H9 (cell line): ENCODE measurements at regions not wholly inside any gene's neighbourhood (a gene's known extent, or its start where the extent isn't known, plus 50 kb on each side); places are given as distances from the start of the nearest gene placed in this dataset.

ENCODE experiments used
- DNase-seq: peaks from one replicate; pipeline ENCODE4 v3.0.0-alpha.2; 2017
- H2AFZ ChIP-seq: one replicate; pipeline ENCODE4 v1.6.1; 2013; ENCODE audit warnings: mild to moderate bottlenecking, low read length, control low read depth, moderate library complexity
- H2AK5ac ChIP-seq: 2 replicates; pipeline ENCODE4 v1.6.1; 2013; ENCODE audit warnings: low read length, control low read depth, mixed read lengths; ENCODE audit not compliant: insufficient read length
- H2BK120ac ChIP-seq: one replicate; pipeline ENCODE4 v1.6.1; 2013; ENCODE audit warnings: low read depth, mild to moderate bottlenecking, low read length, control low read depth, inconsistent platforms; ENCODE audit not compliant: poor library complexity, severe bottlenecking
- H2BK12ac ChIP-seq: 2 replicates; pipeline ENCODE4 v1.6.1; 2013; ENCODE audit warnings: low read length, control low read depth, mixed read lengths, low read depth; ENCODE audit not compliant: insufficient read length
- H2BK15ac ChIP-seq: 2 replicates; pipeline ENCODE4 v1.6.1; 2013; ENCODE audit warnings: low read depth, low read length, control low read depth
- H2BK20ac ChIP-seq: one replicate; pipeline ENCODE4 v1.6.1; 2013; ENCODE audit warnings: low read depth, mild to moderate bottlenecking, low read length, control low read depth, inconsistent platforms; ENCODE audit not compliant: poor library complexity, severe bottlenecking
- H2BK5ac ChIP-seq: 2 replicates; pipeline ENCODE4 v1.6.1; 2013; ENCODE audit warnings: low read length, control low read depth, mixed read lengths; ENCODE audit not compliant: insufficient read length
- H3K14ac ChIP-seq: 2 replicates; pipeline ENCODE4 v1.6.1; 2013; ENCODE audit warnings: low read length, control low read depth; ENCODE audit not compliant: insufficient read depth
- H3K18ac ChIP-seq: 2 replicates; pipeline ENCODE4 v1.6.1; 2013; ENCODE audit warnings: low read depth, mild to moderate bottlenecking, mixed read lengths, low read length, control low read depth; ENCODE audit not compliant: insufficient read length
- H3K23ac ChIP-seq: 2 replicates; pipeline ENCODE4 v1.6.1; 2013; ENCODE audit warnings: low read length, control low read depth, mixed read lengths, low read depth; ENCODE audit not compliant: insufficient read length
- H3K23me2 ChIP-seq: 2 replicates; pipeline ENCODE4 v1.6.1; 2013; ENCODE audit warnings: low read depth, mild to moderate bottlenecking, mixed read lengths, low read length, control low read depth; ENCODE audit not compliant: insufficient read length, poor library complexity, severe bottlenecking
- H3K27ac ChIP-seq: 2 replicates; pipeline ENCODE4 v1.5.1; 2013; ENCODE audit warnings: low read length, control low read depth, mixed read lengths, low read depth; ENCODE audit not compliant: insufficient read length
- H3K27me3 ChIP-seq: 2 replicates; pipeline ENCODE4 v1.6.1; 2013; ENCODE audit warnings: low read length, control low read depth, inconsistent platforms; ENCODE audit not compliant: insufficient read depth
- H3K4ac ChIP-seq: 2 replicates; pipeline ENCODE4 v1.6.1; 2013; ENCODE audit warnings: low read depth, mild to moderate bottlenecking, control low read depth, inconsistent platforms, low read length, moderate library complexity
- H3K4me1 ChIP-seq: 2 replicates; pipeline ENCODE4 v1.6.1; 2013; ENCODE audit warnings: low read length, control low read depth, inconsistent platforms; ENCODE audit not compliant: insufficient read depth
- H3K4me2 ChIP-seq: 2 replicates; pipeline ENCODE4 v1.6.1; 2013; ENCODE audit warnings: low read length, control low read depth, mixed read lengths; ENCODE audit not compliant: insufficient read length, insufficient read depth
- H3K56ac ChIP-seq: 2 replicates; pipeline ENCODE4 v1.6.1; 2013; ENCODE audit warnings: low read depth, mild to moderate bottlenecking, mixed read lengths, low read length, control low read depth; ENCODE audit not compliant: insufficient read length
- H3K79me1 ChIP-seq: 2 replicates; pipeline ENCODE4 v1.6.1; 2013; ENCODE audit warnings: low read depth, mild to moderate bottlenecking, moderate library complexity, low read length, control low read depth, inconsistent platforms; ENCODE audit not compliant: insufficient read depth, poor library complexity, severe bottlenecking
- H3K79me2 ChIP-seq: 2 replicates; pipeline ENCODE4 v1.6.1; 2013; ENCODE audit warnings: low read length, control low read depth, inconsistent platforms; ENCODE audit not compliant: insufficient read depth
- H3K9ac ChIP-seq: 2 replicates; pipeline ENCODE4 v1.6.1; 2013; ENCODE audit warnings: low read length, control low read depth, mixed read lengths; ENCODE audit not compliant: insufficient read length; ENCODE audit errors: extremely low read depth
- H3K9me3 ChIP-seq: one replicate; pipeline ENCODE4 v1.6.1; 2013; ENCODE audit warnings: low read depth, low read length, inconsistent platforms; ENCODE audit not compliant: control insufficient read depth
- H3T11ph ChIP-seq: one replicate; pipeline ENCODE4 v1.6.1; 2013; ENCODE audit warnings: mild to moderate bottlenecking, low read length, control low read depth, inconsistent platforms
- H4K20me1 ChIP-seq: one replicate; pipeline ENCODE4 v1.6.1; 2013; ENCODE audit not compliant: control insufficient read depth, insufficient read length, insufficient read depth
- H4K5ac ChIP-seq: 2 replicates; pipeline ENCODE4 v1.6.1; 2013; ENCODE audit warnings: low read depth, mild to moderate bottlenecking, mixed read lengths, low read length, control low read depth; ENCODE audit not compliant: insufficient read length
- H4K8ac ChIP-seq: replicated peaks from 2 replicates; pipeline ENCODE4 v1.6.1; 2013; ENCODE audit warnings: low read length, control low read depth, mixed read lengths, low read depth; ENCODE audit not compliant: insufficient read length
- H4K91ac ChIP-seq: 2 replicates; pipeline ENCODE4 v1.6.1; 2013; ENCODE audit warnings: low read depth, mild to moderate bottlenecking, moderate library complexity, mixed read lengths, low read length, control low read depth; ENCODE audit not compliant: insufficient read length
- H3K27ac Mint-ChIP-seq, 3 experiments: 2 replicates in 2 of 3; 3 replicates in 1 of 3; pipeline ENCODE4 v1.8.0; 2020 to 2021; ENCODE audit warnings: mixed read lengths in 3 of 3, mild to moderate bottlenecking in 1 of 3, moderate library complexity in 1 of 3
- H3K27me3 Mint-ChIP-seq: 2 replicates; pipeline ENCODE4 v1.8.0; 2021; ENCODE audit warnings: low read depth, mild to moderate bottlenecking, moderate library complexity, mixed read lengths
- H3K36me3 Mint-ChIP-seq, 3 experiments: 2 replicates in 2 of 3; 3 replicates in 1 of 3; pipeline ENCODE4 v1.8.0; 2020 to 2021; ENCODE audit warnings: low read depth in 3 of 3, mixed read lengths in 3 of 3; ENCODE audit not compliant: insufficient read depth in 1 of 3
- H3K4me1 Mint-ChIP-seq, 2 experiments: 2 replicates each; pipeline ENCODE4 v1.8.0; 2020; ENCODE audit warnings: mixed read lengths in 2 of 2
- H3K4me3 Mint-ChIP-seq, 2 experiments: 2 replicates in 1 of 2; 3 replicates in 1 of 2; pipeline ENCODE4 v1.8.0; 2020 to 2021; ENCODE audit warnings: mild to moderate bottlenecking in 2 of 2, mixed read lengths in 2 of 2, moderate library complexity in 1 of 2
- H3K9me3 Mint-ChIP-seq, 2 experiments: 2 replicates in 1 of 2; 3 replicates in 1 of 2; pipeline ENCODE4 v1.8.0; 2020; ENCODE audit warnings: mild to moderate bottlenecking in 2 of 2, mixed read lengths in 2 of 2, moderate library complexity in 1 of 2
- WGBS: extraction: QIAGEN DNeasy Blood & Tissue Kit; methylation state at CpG from one replicate; pipeline ENCODE4 v1.1.7; 2013; ENCODE audit warnings: missing lambda C conversion rate, low lambda C conversion rate, mixed read lengths; ENCODE audit not compliant: insufficient read length; ENCODE audit errors: extremely low coverage; 5-methylcytosine and 5-hydroxymethylcytosine counted together
- TF ChIP-seq, protein P1 (sequence below): fragments of 200-600 bp; sonication (generic); conservative IDR thresholded peaks from 3 replicates; pipeline ENCODE4 v1.8.0; 2021; ENCODE audit warnings: antibody characterized with exemption, mild to moderate bottlenecking

DNA sequence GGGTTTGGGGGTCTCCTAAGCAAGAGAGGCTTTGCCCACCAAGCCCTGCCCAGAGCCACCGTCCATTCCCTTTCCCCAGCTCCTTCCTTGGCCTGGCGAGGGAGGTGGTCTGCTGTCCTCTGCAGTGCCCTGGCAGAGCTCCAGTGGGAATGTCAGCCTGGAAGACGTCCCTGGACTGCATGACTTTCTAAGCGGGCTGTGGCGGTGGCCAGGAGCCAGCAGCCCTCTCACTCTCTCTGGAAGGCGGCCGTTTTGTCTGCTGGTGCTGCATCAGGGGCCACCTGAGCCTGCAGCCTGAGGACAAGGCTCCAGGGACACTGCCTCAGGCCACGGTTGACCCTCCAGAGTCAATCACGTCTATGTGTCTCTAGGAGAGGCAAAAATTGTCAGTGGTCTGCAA is 271.0 kb downstream of the SKAP2 start:
- Mint-ChIP-seq H3K4me3 (no peak overlapping the region), H3K27me3 (peaks cover 7% of the 10 kb centered on the region), H3K4me1 (peaks cover under 1% of the 10 kb centered on the region in 2 experiments; a peak in 2 of 4 replicates), H3K9me3 (no peaks in the 10 kb centered on the region), H3K27ac (peak overlapping the region in 1 of 3 experiments; percentile 18; a peak in 1 of 7 replicates), H3K36me3 (no peaks in the 10 kb centered on the region)
- no peak overlapping the region for H4K5ac ChIP-seq
- TF ChIP-seq, protein P1, sequence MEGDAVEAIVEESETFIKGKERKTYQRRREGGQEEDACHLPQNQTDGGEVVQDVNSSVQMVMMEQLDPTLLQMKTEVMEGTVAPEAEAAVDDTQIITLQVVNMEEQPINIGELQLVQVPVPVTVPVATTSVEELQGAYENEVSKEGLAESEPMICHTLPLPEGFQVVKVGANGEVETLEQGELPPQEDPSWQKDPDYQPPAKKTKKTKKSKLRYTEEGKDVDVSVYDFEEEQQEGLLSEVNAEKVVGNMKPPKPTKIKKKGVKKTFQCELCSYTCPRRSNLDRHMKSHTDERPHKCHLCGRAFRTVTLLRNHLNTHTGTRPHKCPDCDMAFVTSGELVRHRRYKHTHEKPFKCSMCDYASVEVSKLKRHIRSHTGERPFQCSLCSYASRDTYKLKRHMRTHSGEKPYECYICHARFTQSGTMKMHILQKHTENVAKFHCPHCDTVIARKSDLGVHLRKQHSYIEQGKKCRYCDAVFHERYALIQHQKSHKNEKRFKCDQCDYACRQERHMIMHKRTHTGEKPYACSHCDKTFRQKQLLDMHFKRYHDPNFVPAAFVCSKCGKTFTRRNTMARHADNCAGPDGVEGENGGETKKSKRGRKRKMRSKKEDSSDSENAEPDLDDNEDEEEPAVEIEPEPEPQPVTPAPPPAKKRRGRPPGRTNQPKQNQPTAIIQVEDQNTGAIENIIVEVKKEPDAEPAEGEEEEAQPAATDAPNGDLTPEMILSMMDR: no peak
- no peaks in the 10 kb centered on the region for H3K79me1 ChIP-seq
- H3K4ac ChIP-seq: no peak overlapping the region
- H3K9ac ChIP-seq: no peak overlapping the region
- no peaks in the 10 kb centered on the region for H3K4me1 ChIP-seq
- H4K91ac ChIP-seq: no peak overlapping the region
- no peak overlapping the region for H3T11ph ChIP-seq
- no peak overlapping the region for H2AK5ac ChIP-seq
- no peak overlapping the region for H2BK12ac ChIP-seq
- no peak overlapping the region for H2BK15ac ChIP-seq
- no peak overlapping the region for H2AFZ ChIP-seq
- H2BK120ac ChIP-seq: no peak overlapping the region
- no peak overlapping the region for H2BK20ac ChIP-seq
- H3K23ac ChIP-seq: no peak overlapping the region
- no peak overlapping the region for H4K8ac ChIP-seq
- no peak overlapping the region for H3K27ac ChIP-seq
- H3K18ac ChIP-seq: peak overlapping the region; percentile 31
- no peak overlapping the region for H3K14ac ChIP-seq
- H3K27me3 ChIP-seq: no peaks in the 10 kb centered on the region
- H3K79me2 ChIP-seq: no peaks in the 10 kb centered on the region
- no CpG with 5 or more reads among the region's 9 CpGs for WGBS
- H3K23me2 ChIP-seq: no peaks in the 10 kb centered on the region
- H3K4me2 ChIP-seq: no peak overlapping the region
- no peak for DNase-seq
- no peaks in the 10 kb centered on the region for H3K9me3 ChIP-seq
- H4K20me1 ChIP-seq: no peaks in the 10 kb centered on the region
- no peak overlapping the region for H2BK5ac ChIP-seq
- H3K56ac ChIP-seq: no peak overlapping the region
